ENCODE measurements at regions not wholly inside any gene's neighbourhood (a gene's known extent, or its start where the extent isn't known, plus 50 kb on each side); places are given as distances from the start of the nearest gene placed in this dataset.

DNA sequence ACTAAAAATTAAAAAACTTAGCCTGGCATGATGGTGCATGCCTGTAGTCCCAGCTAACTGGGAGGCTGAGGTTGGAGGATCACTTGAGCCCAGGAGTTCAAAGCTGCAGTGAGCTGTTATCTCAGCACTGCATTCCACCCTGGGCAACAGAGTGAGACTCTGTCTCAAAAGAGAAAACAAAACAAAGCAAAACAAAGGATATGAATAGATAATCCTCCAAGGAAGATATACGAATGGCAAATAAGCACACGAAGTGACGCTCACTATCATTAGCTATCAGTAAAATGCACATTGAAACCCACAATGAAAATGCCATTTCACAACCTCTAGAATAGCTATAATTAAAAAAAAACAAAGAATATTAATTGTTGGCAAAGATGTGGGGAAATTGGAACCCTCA lies 386.2 kb upstream of the CCL2 start:
- H3K79me2 ChIP-seq (ENCODE audit: control insufficient read depth, insufficient read depth, low read length) = no peaks in the 10 kb centered on the region
- H4K20me1 ChIP-seq (ENCODE audit: control insufficient read depth, extremely low read depth, insufficient read depth, low read length) = no peaks in the 10 kb centered on the region
- no peaks in the 10 kb centered on the region for H3K9me3 ChIP-seq (ENCODE audit: control insufficient read depth, insufficient read depth, low read depth, low read length)
- no peak overlapping the region for H3K4me2 ChIP-seq (ENCODE audit: extremely low read depth, insufficient read depth, low read length)
- H3K9ac ChIP-seq (ENCODE audit: insufficient read depth, low read length) = no peak overlapping the region
- TF ChIP-seq CTCF (conservative IDR thresholded peaks at IDR 0.05 in 1 of 2, IDR thresholded peaks at IDR 0.05 in 1 of 2; ENCODE audit: low read depth in 1 of 2, low read length in 2 of 2) (no peak), EZH2 (IDR thresholded peaks at IDR 0.05; ENCODE audit: low read length, missing control alignments) (no peak)
- DNase-seq (ENCODE audit: low read depth in 2 of 2) = no peak
- H3K27me3 ChIP-seq (ENCODE audit: control insufficient read depth, insufficient read depth, low read length) = no peaks in the 10 kb centered on the region
- H2AFZ ChIP-seq (ENCODE audit: low read length) = no peak overlapping the region
- H3K4me3 ChIP-seq (replicated peaks in 1 of 4; ENCODE audit: control extremely low read depth in 1 of 4, insufficient read depth in 1 of 4, low read depth in 3 of 4, low read length in 4 of 4) = no peak overlapping the region
- no peaks in the 10 kb centered on the region for H3K36me3 ChIP-seq (ENCODE audit: control insufficient read depth, insufficient read depth, low read length)
- no peak overlapping the region for H3K27ac ChIP-seq (ENCODE audit: insufficient read depth, low read length)
- no peaks in the 10 kb centered on the region for H3K4me1 ChIP-seq (ENCODE audit: control insufficient read depth, extremely low read depth, insufficient read depth, low read length)

GRCh38 chr17:33870936-33871335 lies 384.1 kb upstream of the CCL2 start:
- H3K9ac ChIP-seq (ENCODE audit: insufficient read depth, low read length) = no peak overlapping the region
- no peak overlapping the region for H3K4me3 ChIP-seq (replicated peaks in 1 of 4; ENCODE audit: control extremely low read depth in 1 of 4, insufficient read depth in 1 of 4, low read depth in 3 of 4, low read length in 4 of 4)
- DNase-seq (ENCODE audit: low read depth in 2 of 2) = no peak

GRCh38 chr17:33871720-33872540 lies 383.2 kb upstream of the CCL2 start:
- no peaks in the 10 kb centered on the region for H3K27me3 ChIP-seq (ENCODE audit: control insufficient read depth, insufficient read depth, low read length)
- no peaks in the 10 kb centered on the region for H3K4me1 ChIP-seq (ENCODE audit: control insufficient read depth, extremely low read depth, insufficient read depth, low read length)
- H3K27ac ChIP-seq (ENCODE audit: insufficient read depth, low read length) = no peak overlapping the region
- TF ChIP-seq CTCF (conservative IDR thresholded peaks at IDR 0.05 in 1 of 2, IDR thresholded peaks at IDR 0.05 in 1 of 2; ENCODE audit: low read depth in 1 of 2, low read length in 2 of 2) = no peak
- TF ChIP-seq EZH2 (IDR thresholded peaks at IDR 0.05; ENCODE audit: low read length, missing control alignments) = no peak
- no peaks in the 10 kb centered on the region for H3K79me2 ChIP-seq (ENCODE audit: control insufficient read depth, insufficient read depth, low read length)
- H3K9me3 ChIP-seq (ENCODE audit: control insufficient read depth, insufficient read depth, low read depth, low read length) = no peaks in the 10 kb centered on the region
- H4K20me1 ChIP-seq (ENCODE audit: control insufficient read depth, extremely low read depth, insufficient read depth, low read length) = no peaks in the 10 kb centered on the region
- H3K4me3 ChIP-seq (replicated peaks in 1 of 4; ENCODE audit: control extremely low read depth in 1 of 4, insufficient read depth in 1 of 4, low read depth in 3 of 4, low read length in 4 of 4) = no peak overlapping the region
- peak in 1 of 2 donors; percentile 85 for DNase-seq (ENCODE audit: low read depth in 2 of 2)
- H3K36me3 ChIP-seq (ENCODE audit: control insufficient read depth, insufficient read depth, low read length) = no peaks in the 10 kb centered on the region
- H3K9ac ChIP-seq (ENCODE audit: insufficient read depth, low read length) = no peak overlapping the region
- H2AFZ ChIP-seq (ENCODE audit: low read length) = no peak overlapping the region
- H3K4me2 ChIP-seq (ENCODE audit: extremely low read depth, insufficient read depth, low read length) = no peak overlapping the region

More at GRCh38 chr17:33870936-33871335, 384.1 kb upstream of the CCL2 start:
- Histone ChIP-seq H3K9me3 (ENCODE audit: control insufficient read depth, insufficient read depth, low read depth, low read length) (no peaks in the 10 kb centered on the region), H3K27ac (ENCODE audit: insufficient read depth, low read length) (no peak overlapping the region), H3K4me2 (ENCODE audit: extremely low read depth, insufficient read depth, low read length) (no peak overlapping the region), H3K27me3 (ENCODE audit: control insufficient read depth, insufficient read depth, low read length) (no peaks in the 10 kb centered on the region), H4K20me1 (ENCODE audit: control insufficient read depth, extremely low read depth, insufficient read depth, low read length) (no peaks in the 10 kb centered on the region), H3K79me2 (ENCODE audit: control insufficient read depth, insufficient read depth, low read length) (no peaks in the 10 kb centered on the region), H3K36me3 (ENCODE audit: control insufficient read depth, insufficient read depth, low read length) (no peaks in the 10 kb centered on the region), H2AFZ (ENCODE audit: low read length) (no peak overlapping the region), H3K4me1 (ENCODE audit: control insufficient read depth, extremely low read depth, insufficient read depth, low read length) (no peaks in the 10 kb centered on the region)
- TF ChIP-seq CTCF (conservative IDR thresholded peaks at IDR 0.05 in 1 of 2, IDR thresholded peaks at IDR 0.05 in 1 of 2; ENCODE audit: low read depth in 1 of 2, low read length in 2 of 2) (no peak), EZH2 (IDR thresholded peaks at IDR 0.05; ENCODE audit: low read length, missing control alignments) (no peak)

All from fibroblast of lung (primary cell).